ENCODE measurements at regions not wholly inside any gene's neighbourhood (a gene's known extent, or its start where the extent isn't known, plus 50 kb on each side); places are given as distances from the start of the nearest gene placed in this dataset.

GRCh38 chr7:20963556-20964280 lies 177.0 kb upstream of the SP8 start:
- TF ChIP-seq, protein P1, sequence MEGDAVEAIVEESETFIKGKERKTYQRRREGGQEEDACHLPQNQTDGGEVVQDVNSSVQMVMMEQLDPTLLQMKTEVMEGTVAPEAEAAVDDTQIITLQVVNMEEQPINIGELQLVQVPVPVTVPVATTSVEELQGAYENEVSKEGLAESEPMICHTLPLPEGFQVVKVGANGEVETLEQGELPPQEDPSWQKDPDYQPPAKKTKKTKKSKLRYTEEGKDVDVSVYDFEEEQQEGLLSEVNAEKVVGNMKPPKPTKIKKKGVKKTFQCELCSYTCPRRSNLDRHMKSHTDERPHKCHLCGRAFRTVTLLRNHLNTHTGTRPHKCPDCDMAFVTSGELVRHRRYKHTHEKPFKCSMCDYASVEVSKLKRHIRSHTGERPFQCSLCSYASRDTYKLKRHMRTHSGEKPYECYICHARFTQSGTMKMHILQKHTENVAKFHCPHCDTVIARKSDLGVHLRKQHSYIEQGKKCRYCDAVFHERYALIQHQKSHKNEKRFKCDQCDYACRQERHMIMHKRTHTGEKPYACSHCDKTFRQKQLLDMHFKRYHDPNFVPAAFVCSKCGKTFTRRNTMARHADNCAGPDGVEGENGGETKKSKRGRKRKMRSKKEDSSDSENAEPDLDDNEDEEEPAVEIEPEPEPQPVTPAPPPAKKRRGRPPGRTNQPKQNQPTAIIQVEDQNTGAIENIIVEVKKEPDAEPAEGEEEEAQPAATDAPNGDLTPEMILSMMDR (IDR thresholded peaks at IDR 0.05), result no peak
- no peak for TF ChIP-seq POLR2A (IDR thresholded peaks at IDR 0.05)
